ENCODE measurements at regions not wholly inside any gene's neighbourhood (a gene's known extent, or its start where the extent isn't known, plus 50 kb on each side); places are given as distances from the start of the nearest gene placed in this dataset.

- TF ChIP-seq CTCF (IDR thresholded peaks at IDR 0.05; ENCODE audit: insufficient read depth, low read depth, low read length), result no peak
- no peak for TF ChIP-seq EZH2 (IDR thresholded peaks at IDR 0.05; ENCODE audit: insufficient read depth, low read length)
Observed at GRCh38 chr13:76296751-76297150, 589.5 kb downstream of the KCTD12 start.
